DOHH2 (cell line): ENCODE measurements at regions not wholly inside any gene's neighbourhood (a gene's known extent, or its start where the extent isn't known, plus 50 kb on each side); places are given as distances from the start of the nearest gene placed in this dataset.

Source experiments
- EZH2phosphoT487 ChIP-seq: fragments of 200-600 bp; sonication (generic); IDR thresholded peaks from 2 replicates; pipeline ENCODE4 v1.6.1; 2017; ENCODE audit warnings: borderline replicate concordance, mild to moderate bottlenecking, antibody characterized with exemption, low read length, moderate library complexity, mixed read lengths
- TF ChIP-seq, protein P1 (sequence below): fragments of 200-600 bp; sonication (generic); IDR thresholded peaks from one replicate; pipeline ENCODE4 v1.5.1; 2014; ENCODE audit warnings: antibody characterized with exemption, mild to moderate bottlenecking, low read depth, low read length; ENCODE audit not compliant: poor library complexity, severe bottlenecking

DNA sequence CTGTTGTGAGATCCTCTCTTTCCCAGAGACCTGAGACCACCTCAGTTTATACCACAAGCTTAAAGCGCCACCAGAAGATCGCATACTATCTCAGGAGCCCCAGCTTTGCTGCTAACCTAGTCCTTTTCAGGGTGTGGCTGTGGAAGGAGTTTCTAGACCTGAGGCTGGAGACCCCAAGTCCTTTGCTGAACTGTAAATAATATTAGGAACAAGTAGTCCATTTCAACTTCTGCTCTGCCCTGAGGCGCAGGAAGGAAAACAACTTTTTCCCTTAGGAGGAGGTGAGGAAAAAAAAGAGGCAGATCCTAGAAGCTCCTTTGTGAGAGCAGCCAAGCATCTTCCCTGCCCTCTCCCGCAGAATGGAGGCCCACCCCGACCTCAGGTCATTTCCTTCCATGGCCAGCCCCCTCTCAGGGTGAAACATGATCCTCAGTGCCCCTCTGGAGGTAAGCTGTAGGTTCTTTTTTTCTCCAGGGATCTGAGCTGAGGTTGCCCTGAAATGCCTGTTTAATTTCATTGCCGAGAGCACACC, 122.8 kb upstream of the LGALSL start:
- TF ChIP-seq, protein P1, sequence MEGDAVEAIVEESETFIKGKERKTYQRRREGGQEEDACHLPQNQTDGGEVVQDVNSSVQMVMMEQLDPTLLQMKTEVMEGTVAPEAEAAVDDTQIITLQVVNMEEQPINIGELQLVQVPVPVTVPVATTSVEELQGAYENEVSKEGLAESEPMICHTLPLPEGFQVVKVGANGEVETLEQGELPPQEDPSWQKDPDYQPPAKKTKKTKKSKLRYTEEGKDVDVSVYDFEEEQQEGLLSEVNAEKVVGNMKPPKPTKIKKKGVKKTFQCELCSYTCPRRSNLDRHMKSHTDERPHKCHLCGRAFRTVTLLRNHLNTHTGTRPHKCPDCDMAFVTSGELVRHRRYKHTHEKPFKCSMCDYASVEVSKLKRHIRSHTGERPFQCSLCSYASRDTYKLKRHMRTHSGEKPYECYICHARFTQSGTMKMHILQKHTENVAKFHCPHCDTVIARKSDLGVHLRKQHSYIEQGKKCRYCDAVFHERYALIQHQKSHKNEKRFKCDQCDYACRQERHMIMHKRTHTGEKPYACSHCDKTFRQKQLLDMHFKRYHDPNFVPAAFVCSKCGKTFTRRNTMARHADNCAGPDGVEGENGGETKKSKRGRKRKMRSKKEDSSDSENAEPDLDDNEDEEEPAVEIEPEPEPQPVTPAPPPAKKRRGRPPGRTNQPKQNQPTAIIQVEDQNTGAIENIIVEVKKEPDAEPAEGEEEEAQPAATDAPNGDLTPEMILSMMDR: peak; percentile 12
- no peak for TF ChIP-seq EZH2phosphoT487
